ENCODE measurements at regions not wholly inside any gene's neighbourhood (a gene's known extent, or its start where the extent isn't known, plus 50 kb on each side); places are given as distances from the start of the nearest gene placed in this dataset.

- in situ Hi-C loops (cut with MboI; ENCODE audit: low pct_unique_long_range_greater_than_20kb, low sequenced_read_pairs, unreplicated experiment), result no loop called here
- no peak for TF ChIP-seq CTCF (IDR thresholded peaks at IDR 0.05; ENCODE audit: extremely low read depth, insufficient read depth, missing control alignments)
- no peak for DNase-seq (ENCODE audit: low spot score)
Measured at GRCh38 chr11:80146232-80146631, 705.4 kb upstream of the TENM4 start.

- TF ChIP-seq CTCF (IDR thresholded peaks at IDR 0.05; ENCODE audit: extremely low read depth, insufficient read depth, missing control alignments), result no peak
- no peak for DNase-seq (ENCODE audit: low spot score)
- in situ Hi-C loops (cut with MboI; ENCODE audit: low pct_unique_long_range_greater_than_20kb, low sequenced_read_pairs, unreplicated experiment), result no loop called here
Measured at GRCh38 chr11:80144897-80145594, 704.2 kb upstream of the TENM4 start.

- in situ Hi-C loops (cut with MboI; ENCODE audit: low pct_unique_long_range_greater_than_20kb, low sequenced_read_pairs, unreplicated experiment), result no loop called here
- no peak for DNase-seq (ENCODE audit: low spot score)
Measured at GRCh38 chr11:80136991-80137390, 696.2 kb upstream of the TENM4 start.

GRCh38 chr11:80129396-80129795 is 688.6 kb upstream of the TENM4 start:
- no peak for DNase-seq (ENCODE audit: low spot score)
- TF ChIP-seq CTCF (IDR thresholded peaks at IDR 0.05; ENCODE audit: extremely low read depth, insufficient read depth, missing control alignments), result no peak
- in situ Hi-C loops (cut with MboI; ENCODE audit: low pct_unique_long_range_greater_than_20kb, low sequenced_read_pairs, unreplicated experiment), result no loop called here

More at GRCh38 chr11:80136991-80137390, 696.2 kb upstream of the TENM4 start:
- no peak for TF ChIP-seq CTCF (IDR thresholded peaks at IDR 0.05; ENCODE audit: extremely low read depth, insufficient read depth, missing control alignments)

GRCh38 chr11:80122211-80122610 is 681.4 kb upstream of the TENM4 start:
- no peak for DNase-seq (ENCODE audit: low spot score)
- in situ Hi-C loops (cut with MboI; ENCODE audit: low pct_unique_long_range_greater_than_20kb, low sequenced_read_pairs, unreplicated experiment), result no loop called here
- no peak for TF ChIP-seq CTCF (IDR thresholded peaks at IDR 0.05; ENCODE audit: extremely low read depth, insufficient read depth, missing control alignments)

GRCh38 chr11:80118073-80118472 is 677.2 kb upstream of the TENM4 start:
- no peak for TF ChIP-seq CTCF (IDR thresholded peaks at IDR 0.05; ENCODE audit: extremely low read depth, insufficient read depth, missing control alignments)
- in situ Hi-C loops (cut with MboI; ENCODE audit: low pct_unique_long_range_greater_than_20kb, low sequenced_read_pairs, unreplicated experiment), result no loop called here
- no peak for DNase-seq (ENCODE audit: low spot score)

Measured in GM13977 (cell line).